ENCODE measurements at regions not wholly inside any gene's neighbourhood (a gene's known extent, or its start where the extent isn't known, plus 50 kb on each side); places are given as distances from the start of the nearest gene placed in this dataset.
A peak's percentile ranks its signal among the peaks of the same experiment; 100 is the strongest.

GRCh38 chr13:30116379-30116778 is 191.0 kb downstream of the KATNAL1 start:
- Histone ChIP-seq H3K27me3 (peaks cover 0 to 12% of the 10 kb centered on the region in 2 donors), H3K27ac (no peak overlapping the region), H3K9me3 (no peaks in the 10 kb centered on the region), H3K36me3 (no peaks in the 10 kb centered on the region), H3K4me3 (no peak overlapping the region), H3K4me1 (peaks cover 3 to 32% of the 10 kb centered on the region in 2 donors)
- no peak for DNase-seq
- no peak for ATAC-seq
- no peak for TF ChIP-seq CTCF (IDR thresholded peaks at IDR 0.05)
- intact Hi-C loops (cut with DNase I), result loop anchor here in 1 of 2 donors (10.0 kb wide), 1 partner anchor 362 kb away; no protein-coding TSS in a partner anchor

GRCh38 chr13:30115257-30115600 is 192.1 kb downstream of the KATNAL1 start:
- Histone ChIP-seq H3K36me3 (no peaks in the 10 kb centered on the region), H3K4me1 (peaks cover 3 to 32% of the 10 kb centered on the region in 2 donors), H3K27me3 (peaks cover 0 to 12% of the 10 kb centered on the region in 2 donors), H3K4me3 (peak overlapping the region in 1 of 2 donors; percentile 50), H3K27ac (peak overlapping the region in 1 of 2 donors; percentile 73), H3K9me3 (no peaks in the 10 kb centered on the region)
- DNase-seq, result no peak
- peak in 1 of 2 donors; percentile 27 for TF ChIP-seq CTCF (IDR thresholded peaks at IDR 0.05)
- ATAC-seq, result no peak
- intact Hi-C loops (cut with DNase I), result loop anchor here in 1 of 2 donors (10.0 kb wide), 1 partner anchor 360 kb away; no protein-coding TSS in a partner anchor

- Histone ChIP-seq H3K27me3 (peaks cover 0 to 12% of the 10 kb centered on the region in 2 donors), H3K9me3 (no peaks in the 10 kb centered on the region), H3K36me3 (no peaks in the 10 kb centered on the region), H3K27ac (peak overlapping the region; percentile 73), H3K4me3 (peak overlapping the region; percentile 38 to 50), H3K4me1 (peaks cover 3 to 32% of the 10 kb centered on the region in 2 donors)
- ATAC-seq (peak; percentile 84), DNase-seq (peak; percentile 78 to 98 (median 90))
- TF ChIP-seq CTCF (IDR thresholded peaks at IDR 0.05), result peak; percentile 79 to 88
- intact Hi-C loops (cut with DNase I), result loop anchor here in 1 of 2 donors (5.0 to 10.0 kb wide), 3 partner anchors 267 to 607 kb away; no protein-coding TSS in a partner anchor
These were observed 192.6 kb downstream of the KATNAL1 start for GRCh38 chr13:30114571-30115256.

- Histone ChIP-seq H3K4me1 (peaks cover 3 to 32% of the 10 kb centered on the region in 2 donors), H3K9me3 (no peaks in the 10 kb centered on the region), H3K36me3 (no peaks in the 10 kb centered on the region), H3K27me3 (peaks cover 0 to 9% of the 10 kb centered on the region in 2 donors), H3K4me3 (peak overlapping the region; percentile 38 to 50), H3K27ac (peak overlapping the region; percentile 73)
- peak; percentile 31 for ATAC-seq
- no peak for TF ChIP-seq CTCF (IDR thresholded peaks at IDR 0.05)
- intact Hi-C loops (cut with DNase I), result loop anchor here in 1 of 2 donors (5.0 to 10.0 kb wide), 3 partner anchors 267 to 607 kb away; no protein-coding TSS in a partner anchor
- peak in 2 of 4 donors; percentile 42 to 52 for DNase-seq
These were observed 193.3 kb downstream of the KATNAL1 start for GRCh38 chr13:30113983-30114570.

- Histone ChIP-seq H3K9me3 (no peaks in the 10 kb centered on the region), H3K27ac (peak overlapping the region; percentile 73), H3K36me3 (no peaks in the 10 kb centered on the region), H3K4me1 (peaks cover 3 to 32% of the 10 kb centered on the region in 2 donors), H3K4me3 (no peak overlapping the region), H3K27me3 (peaks cover 0 to 4% of the 10 kb centered on the region in 2 donors)
- intact Hi-C loops (cut with DNase I), result loop anchor here in 1 of 2 donors (5.0 to 10.0 kb wide), 3 partner anchors 266 to 606 kb away; no protein-coding TSS in a partner anchor
- TF ChIP-seq CTCF (IDR thresholded peaks at IDR 0.05), result no peak
- ATAC-seq (peak; percentile 26), DNase-seq (no peak)
These were observed 193.8 kb downstream of the KATNAL1 start for GRCh38 chr13:30113551-30113950.

All from left lung (tissue), 4 donors.